ENCODE measurements at regions not wholly inside any gene's neighbourhood (a gene's known extent, or its start where the extent isn't known, plus 50 kb on each side); places are given as distances from the start of the nearest gene placed in this dataset.

DNA sequence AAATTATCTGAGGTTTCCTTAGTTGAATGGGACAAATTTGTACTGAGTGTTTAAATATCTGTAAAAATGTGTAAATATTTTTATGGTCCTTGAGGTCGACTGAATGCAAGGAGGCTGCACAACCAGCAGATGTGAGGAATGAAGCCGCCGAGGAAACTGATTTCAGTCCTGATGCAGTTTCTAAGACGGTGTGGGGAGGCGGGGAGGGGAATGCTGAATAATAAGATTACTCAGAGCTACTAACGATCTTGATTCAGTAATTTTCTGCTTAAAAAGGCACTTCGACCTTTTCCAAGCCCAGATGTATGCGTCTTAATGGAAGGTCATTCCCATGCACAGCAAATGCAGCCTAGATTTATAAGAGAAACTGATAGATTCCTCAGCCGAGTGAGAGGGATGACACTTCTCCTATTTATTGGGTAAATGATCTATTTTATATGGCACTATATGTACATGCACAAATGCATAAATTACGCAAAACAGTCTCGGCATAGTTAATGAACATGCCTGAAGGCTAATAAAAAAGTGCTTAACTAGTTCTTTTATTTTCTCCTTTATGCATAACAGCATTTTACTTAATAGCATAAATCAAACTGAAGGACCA, 167.6 kb upstream of the PITRM1 start:
- H3K27me3 ChIP-seq (ENCODE audit: control insufficient read depth, insufficient read depth, low read length), result no peaks in the 10 kb centered on the region
- DNase-seq (ENCODE audit: low read depth, low spot score), result no peak
- no peaks in the 10 kb centered on the region; the same call in 1 of the 2 replicates for H3K9me3 ChIP-seq (ENCODE audit: control insufficient read depth, insufficient read depth, low read length)
- TF ChIP-seq, protein P1, sequence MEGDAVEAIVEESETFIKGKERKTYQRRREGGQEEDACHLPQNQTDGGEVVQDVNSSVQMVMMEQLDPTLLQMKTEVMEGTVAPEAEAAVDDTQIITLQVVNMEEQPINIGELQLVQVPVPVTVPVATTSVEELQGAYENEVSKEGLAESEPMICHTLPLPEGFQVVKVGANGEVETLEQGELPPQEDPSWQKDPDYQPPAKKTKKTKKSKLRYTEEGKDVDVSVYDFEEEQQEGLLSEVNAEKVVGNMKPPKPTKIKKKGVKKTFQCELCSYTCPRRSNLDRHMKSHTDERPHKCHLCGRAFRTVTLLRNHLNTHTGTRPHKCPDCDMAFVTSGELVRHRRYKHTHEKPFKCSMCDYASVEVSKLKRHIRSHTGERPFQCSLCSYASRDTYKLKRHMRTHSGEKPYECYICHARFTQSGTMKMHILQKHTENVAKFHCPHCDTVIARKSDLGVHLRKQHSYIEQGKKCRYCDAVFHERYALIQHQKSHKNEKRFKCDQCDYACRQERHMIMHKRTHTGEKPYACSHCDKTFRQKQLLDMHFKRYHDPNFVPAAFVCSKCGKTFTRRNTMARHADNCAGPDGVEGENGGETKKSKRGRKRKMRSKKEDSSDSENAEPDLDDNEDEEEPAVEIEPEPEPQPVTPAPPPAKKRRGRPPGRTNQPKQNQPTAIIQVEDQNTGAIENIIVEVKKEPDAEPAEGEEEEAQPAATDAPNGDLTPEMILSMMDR (IDR thresholded peaks at IDR 0.05; ENCODE audit: low read depth, low read length), result no peak
- ChIA-PET CTCF (no interaction called here), POLR2A (no interaction called here)
- no peak overlapping the region for H3K4me3 ChIP-seq (ENCODE audit: low read depth, low read length)
- H3K27ac ChIP-seq (ENCODE audit: low read depth, low read length), result no peak overlapping the region

DNA sequence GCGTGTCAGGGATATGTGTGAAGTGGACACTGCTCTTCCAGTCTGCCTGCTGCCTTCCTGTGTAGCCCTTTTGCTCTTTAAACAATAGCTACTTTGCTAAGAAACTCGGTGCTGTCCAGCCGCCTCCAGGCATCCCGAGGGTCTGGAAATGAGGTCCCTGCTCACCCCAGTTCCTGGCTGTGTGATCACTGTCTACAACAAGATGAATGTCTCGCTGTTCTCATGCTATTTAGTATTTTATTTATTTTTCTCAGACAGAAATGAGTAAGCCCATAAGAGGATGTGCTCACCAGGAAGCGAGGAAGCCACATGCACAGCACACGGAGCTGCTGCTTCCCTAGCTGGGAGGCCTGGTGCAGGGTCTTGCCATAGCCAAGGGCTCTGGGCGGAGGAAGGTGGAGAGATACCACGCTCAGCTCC, 167.0 kb upstream of the PITRM1 start:
- Histone ChIP-seq H3K9me3 (ENCODE audit: control insufficient read depth, insufficient read depth, low read length) (no peaks in the 10 kb centered on the region; the same call in 1 of the 2 replicates), H3K27ac (ENCODE audit: low read depth, low read length) (no peak overlapping the region), H3K4me3 (ENCODE audit: low read depth, low read length) (no peak overlapping the region), H3K27me3 (ENCODE audit: control insufficient read depth, insufficient read depth, low read length) (no peaks in the 10 kb centered on the region)
- ChIA-PET POLR2A (no interaction called here), CTCF (no interaction called here)
- TF ChIP-seq, protein P1 (IDR thresholded peaks at IDR 0.05; ENCODE audit: low read depth, low read length), result no peak
- DNase-seq (ENCODE audit: low read depth, low spot score), result no peak

DNA sequence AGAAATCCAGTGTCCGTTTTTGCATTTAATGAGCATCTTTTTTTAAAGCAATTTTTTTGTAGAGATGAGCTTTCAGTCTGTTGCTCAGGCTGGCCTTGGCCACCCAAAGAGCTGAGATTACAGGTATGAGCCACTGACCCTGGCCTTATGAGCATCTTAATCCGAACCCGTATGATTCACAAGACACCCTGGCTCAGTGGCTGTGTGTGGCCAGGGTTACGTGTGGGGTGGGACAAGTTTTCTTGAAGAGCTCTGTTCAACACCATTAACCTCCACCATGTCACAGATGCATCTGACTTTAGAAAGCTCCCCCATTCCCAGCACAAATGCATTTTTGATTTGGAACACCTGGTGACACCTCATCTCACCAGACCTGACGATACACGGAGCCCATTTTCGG, 166.5 kb upstream of the PITRM1 start:
- ChIA-PET CTCF (no interaction called here), POLR2A (no interaction called here)
- Histone ChIP-seq H3K9me3 (ENCODE audit: control insufficient read depth, insufficient read depth, low read length) (no peaks in the 10 kb centered on the region; the same call in 1 of the 2 replicates), H3K27me3 (ENCODE audit: control insufficient read depth, insufficient read depth, low read length) (no peaks in the 10 kb centered on the region), H3K27ac (ENCODE audit: low read depth, low read length) (no peak overlapping the region), H3K4me3 (ENCODE audit: low read depth, low read length) (no peak overlapping the region)
- no peak for DNase-seq (ENCODE audit: low read depth, low spot score)
- TF ChIP-seq, protein P1 (IDR thresholded peaks at IDR 0.05; ENCODE audit: low read depth, low read length), result no peak

DNA sequence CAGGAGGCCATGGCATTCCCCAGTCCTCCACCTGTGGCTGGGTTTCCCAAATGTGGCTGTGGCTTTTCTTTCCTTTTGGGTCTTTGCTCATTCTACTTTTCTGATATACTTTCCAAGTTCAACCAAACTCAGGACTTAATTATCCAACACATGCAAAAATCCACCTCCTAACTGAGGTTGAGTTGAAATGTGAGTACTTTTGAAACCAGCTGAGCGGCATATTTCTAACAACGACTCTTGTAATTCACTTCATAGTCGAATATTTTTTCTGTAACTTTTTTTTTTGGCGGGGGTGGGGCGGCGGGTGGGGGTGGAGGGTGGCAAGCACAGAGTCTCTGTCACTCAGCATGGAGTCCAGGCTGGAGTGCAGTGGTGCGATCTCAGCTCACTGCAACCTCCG, 165.2 kb upstream of the PITRM1 start:
- CTCF ChIA-PET, result no interaction called here
- TF ChIP-seq, protein P1 (IDR thresholded peaks at IDR 0.05; ENCODE audit: low read depth, low read length), result no peak
- Histone ChIP-seq H3K27me3 (ENCODE audit: control insufficient read depth, insufficient read depth, low read length) (no peaks in the 10 kb centered on the region), H3K4me3 (ENCODE audit: low read depth, low read length) (no peak overlapping the region), H3K27ac (ENCODE audit: low read depth, low read length) (no peak overlapping the region), H3K9me3 (ENCODE audit: control insufficient read depth, insufficient read depth, low read length) (no peaks in the 10 kb centered on the region)
- POLR2A ChIA-PET, result no interaction called here
- no peak for DNase-seq (ENCODE audit: low read depth, low spot score)

DNA sequence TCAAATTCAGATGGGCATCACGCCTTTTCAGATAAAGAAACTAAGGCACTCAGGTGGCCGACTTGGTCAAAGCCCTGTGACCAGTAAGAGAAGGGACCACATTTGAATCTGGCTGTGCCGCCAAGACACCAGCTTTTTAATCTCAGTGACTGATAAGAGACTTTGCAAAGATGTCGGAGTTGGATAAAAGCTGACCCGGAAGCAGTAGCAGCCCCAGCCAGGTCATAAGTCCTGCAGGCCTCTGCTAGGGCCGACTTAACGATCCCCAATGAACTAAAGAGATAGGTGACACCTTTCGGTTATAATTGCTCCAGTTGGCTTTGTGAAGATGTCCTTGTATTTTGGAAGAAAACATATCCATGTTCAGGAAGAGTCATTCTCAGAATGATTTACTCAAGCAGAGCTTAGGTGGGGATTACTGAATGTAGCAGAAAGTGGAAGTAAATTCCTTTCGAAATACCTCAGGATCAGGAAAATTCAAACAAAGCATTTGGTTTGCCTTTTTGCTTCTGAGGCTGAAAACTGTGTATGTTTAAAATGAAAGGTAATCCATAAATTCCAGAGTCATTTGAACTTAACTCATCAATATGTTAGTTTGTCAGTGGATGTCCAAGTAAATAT, 164.2 kb upstream of the PITRM1 start:
- H3K27ac ChIP-seq (ENCODE audit: low read depth, low read length), result no peak overlapping the region
- POLR2A ChIA-PET, result no interaction called here
- no peak overlapping the region for H3K4me3 ChIP-seq (ENCODE audit: low read depth, low read length)
- CTCF ChIA-PET, result no interaction called here
- H3K27me3 ChIP-seq (ENCODE audit: control insufficient read depth, insufficient read depth, low read length), result no peaks in the 10 kb centered on the region
- DNase-seq (ENCODE audit: low read depth, low spot score), result peak; percentile 3
- TF ChIP-seq, protein P1 (IDR thresholded peaks at IDR 0.05; ENCODE audit: low read depth, low read length), result no peak
- no peaks in the 10 kb centered on the region for H3K9me3 ChIP-seq (ENCODE audit: control insufficient read depth, insufficient read depth, low read length)

Data from AG04450 (cell line).